HL-60 (cell line): ENCODE measurements at regions not wholly inside any gene's neighbourhood (a gene's known extent, or its start where the extent isn't known, plus 50 kb on each side); places are given as distances from the start of the nearest gene placed in this dataset.

ENCODE experiments used
- DNase-seq, 2 experiments: peaks; one replicate each; pipeline ENCODE4 v3.0.0-alpha.2; 2010 to 2020; ENCODE audit warnings: low read depth in 1 of 2, low spot score in 1 of 2
- H3K27ac ChIP-seq: fragments of 250-450 bp; sonication (Bioruptor Pico); replicated peaks from 2 replicates; pipeline ENCODE4 v1.5.1; 2020; ENCODE audit warnings: mild to moderate bottlenecking, moderate library complexity
- H3K27me3 ChIP-seq: fragments of 250-450 bp; sonication (Bioruptor Pico); 2 replicates; pipeline ENCODE4 v1.5.1; 2021; ENCODE audit warnings: mild to moderate bottlenecking, moderate library complexity; ENCODE audit not compliant: insufficient read depth, poor library complexity, severe bottlenecking
- H3K4me3 ChIP-seq: replicated peaks from 2 replicates; pipeline ENCODE4 v1.5.1; 2011; ENCODE audit warnings: mild to moderate bottlenecking, control low read depth, low read length; ENCODE audit not compliant: insufficient read depth
- CTCF ChIP-seq: IDR thresholded peaks from one replicate; pipeline ENCODE4 v1.5.1; 2011; ENCODE audit warnings: low read length, control low read depth, inconsistent platforms; ENCODE audit not compliant: insufficient read depth
- GABPA ChIP-seq: IDR thresholded peaks from 2 replicates; pipeline ENCODE4 v1.6.1; 2012; ENCODE audit warnings: low read depth
- POLR2AphosphoS5 ChIP-seq: IDR thresholded peaks from 2 replicates; pipeline ENCODE4 v1.6.1; 2012; ENCODE audit warnings: low read depth
- REST ChIP-seq: IDR thresholded peaks from 2 replicates; pipeline ENCODE4 v1.6.1; 2012; ENCODE audit warnings: low read depth; ENCODE audit not compliant: insufficient replicate concordance
- SPI1 ChIP-seq: IDR thresholded peaks from 2 replicates; pipeline ENCODE4 v1.6.1; 2012; ENCODE audit warnings: low read depth, mild to moderate bottlenecking, borderline replicate concordance

- no peak for DNase-seq
- TF ChIP-seq POLR2AphosphoS5 (no peak), SPI1 (no peak), GABPA (no peak), CTCF (no peak), REST (no peak)
- H3K27me3 ChIP-seq: no peaks in the 10 kb centered on the region
Measured at GRCh38 chr16:14014284-14014625, 56.9 kb upstream of the MRTFB start.

GRCh38 chr16:14015033-14015432 lies 56.1 kb upstream of the MRTFB start:
- no peak for TF ChIP-seq POLR2AphosphoS5
- no peak for TF ChIP-seq CTCF
- TF ChIP-seq GABPA: no peak
- TF ChIP-seq REST: no peak
- no peak for TF ChIP-seq SPI1
- H3K27ac ChIP-seq: no peak overlapping the region
- no peak overlapping the region for H3K4me3 ChIP-seq
- H3K27me3 ChIP-seq: no peaks in the 10 kb centered on the region
- no peak for DNase-seq

More at GRCh38 chr16:14014284-14014625, 56.9 kb upstream of the MRTFB start:
- Histone ChIP-seq H3K4me3 (no peak overlapping the region), H3K27ac (no peak overlapping the region)

- no peak for DNase-seq
- TF ChIP-seq REST (no peak), GABPA (no peak), SPI1 (no peak), CTCF (no peak), POLR2AphosphoS5 (no peak)
- H3K27ac ChIP-seq: no peak overlapping the region
- H3K27me3 ChIP-seq: no peaks in the 10 kb centered on the region
- no peak overlapping the region for H3K4me3 ChIP-seq
Measured at GRCh38 chr16:14015461-14015860, 55.7 kb upstream of the MRTFB start.
